Prostate gland (tissue), 2 donors: ENCODE measurements at regions not wholly inside any gene's neighbourhood (a gene's known extent, or its start where the extent isn't known, plus 50 kb on each side); places are given as distances from the start of the nearest gene placed in this dataset.

Experiments
- POLR2A ChIP-seq: fragments of 450-650 bp; IDR thresholded peaks from one replicate; pipeline ENCODE4 v1.6.1; 2016; ENCODE audit warnings: antibody characterized with exemption, mild to moderate bottlenecking
- TF ChIP-seq, protein P1 (sequence below), 4 experiments: fragments of 200-600 bp in 2 of 4; fragments of 450-650 bp in 2 of 4; sonication (generic) in 2 of 4; IDR thresholded peaks; 1 replicate in 3 of 4; 2 replicates in 1 of 4; pipeline ENCODE4 v1.5.1; 2016 to 2019; ENCODE audit warnings: antibody characterized with exemption in 4 of 4, mild to moderate bottlenecking in 2 of 4, moderate library complexity in 2 of 4

DNA sequence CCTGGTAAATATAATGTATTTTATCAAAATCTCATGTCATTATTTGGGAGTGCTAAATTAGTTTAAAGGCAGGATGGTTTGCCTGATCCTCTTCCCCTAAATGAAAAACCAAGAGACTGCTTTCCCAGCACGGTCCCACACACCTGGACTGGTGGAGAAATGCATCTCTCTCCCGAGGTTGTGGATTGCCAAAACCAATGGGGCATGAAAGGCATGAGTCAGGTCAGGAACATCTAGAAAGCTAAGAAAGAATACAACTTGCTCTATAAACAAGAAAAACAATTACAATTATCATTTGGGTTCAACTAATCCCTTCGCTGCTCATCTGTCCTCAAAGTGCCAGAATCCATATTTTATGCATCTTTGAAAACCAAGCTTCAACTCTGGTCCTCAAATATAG is 308.3 kb upstream of the IRAK1BP1 start:
- no peak for TF ChIP-seq POLR2A
- TF ChIP-seq, protein P1, sequence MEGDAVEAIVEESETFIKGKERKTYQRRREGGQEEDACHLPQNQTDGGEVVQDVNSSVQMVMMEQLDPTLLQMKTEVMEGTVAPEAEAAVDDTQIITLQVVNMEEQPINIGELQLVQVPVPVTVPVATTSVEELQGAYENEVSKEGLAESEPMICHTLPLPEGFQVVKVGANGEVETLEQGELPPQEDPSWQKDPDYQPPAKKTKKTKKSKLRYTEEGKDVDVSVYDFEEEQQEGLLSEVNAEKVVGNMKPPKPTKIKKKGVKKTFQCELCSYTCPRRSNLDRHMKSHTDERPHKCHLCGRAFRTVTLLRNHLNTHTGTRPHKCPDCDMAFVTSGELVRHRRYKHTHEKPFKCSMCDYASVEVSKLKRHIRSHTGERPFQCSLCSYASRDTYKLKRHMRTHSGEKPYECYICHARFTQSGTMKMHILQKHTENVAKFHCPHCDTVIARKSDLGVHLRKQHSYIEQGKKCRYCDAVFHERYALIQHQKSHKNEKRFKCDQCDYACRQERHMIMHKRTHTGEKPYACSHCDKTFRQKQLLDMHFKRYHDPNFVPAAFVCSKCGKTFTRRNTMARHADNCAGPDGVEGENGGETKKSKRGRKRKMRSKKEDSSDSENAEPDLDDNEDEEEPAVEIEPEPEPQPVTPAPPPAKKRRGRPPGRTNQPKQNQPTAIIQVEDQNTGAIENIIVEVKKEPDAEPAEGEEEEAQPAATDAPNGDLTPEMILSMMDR (IDR thresholded peaks at IDR 0.05) = no peak
